ENCODE measurements at regions not wholly inside any gene's neighbourhood (a gene's known extent, or its start where the extent isn't known, plus 50 kb on each side); places are given as distances from the start of the nearest gene placed in this dataset.

DNA sequence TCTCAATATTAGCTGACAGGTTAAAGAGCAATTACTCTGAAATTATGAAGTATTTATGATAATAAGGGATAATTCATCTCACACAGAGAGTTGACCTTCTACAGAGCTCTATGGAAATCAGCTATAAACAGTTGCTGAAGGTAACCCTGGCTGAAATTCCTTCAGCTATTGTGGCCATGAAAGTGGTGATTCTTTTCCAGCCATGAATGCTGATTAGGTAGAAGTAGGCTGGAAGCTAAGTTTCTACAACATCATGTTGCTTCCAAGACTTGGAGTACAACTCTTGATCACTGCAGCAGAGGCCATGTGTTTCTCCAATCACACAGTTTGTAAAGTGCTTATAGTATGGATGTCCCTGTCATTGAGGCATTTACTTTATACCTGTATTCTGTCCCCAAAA, 2128.9 kb downstream of the MRPL39 start:
- Histone ChIP-seq H3K27ac (ENCODE audit: insufficient read depth, low read depth, low read length) (no peak overlapping the region), H3K4me1 (ENCODE audit: control insufficient read depth, extremely low read depth, insufficient read depth, low read length) (no peaks in the 10 kb centered on the region), H3K9me3 (replicated peaks; ENCODE audit: control insufficient read depth, insufficient read depth, low read length) (no peaks in the 10 kb centered on the region), H3K4me2 (ENCODE audit: insufficient read depth, low read length) (no peak overlapping the region), H3K4me3 (replicated peaks in 1 of 3; ENCODE audit: insufficient read depth in 1 of 3, low read depth in 1 of 3, low read length in 3 of 3) (no peak overlapping the region), H4K20me1 (replicated peaks; ENCODE audit: control insufficient read depth, extremely low read depth, insufficient read depth, low read length) (no peaks in the 10 kb centered on the region), H2AFZ (ENCODE audit: low read depth, low read length) (no peak overlapping the region), H3K36me3 (ENCODE audit: control insufficient read depth in 2 of 2, extremely low read depth in 1 of 2, insufficient read depth in 2 of 2, low read length in 2 of 2) (no peaks in the 10 kb centered on the region), H3K9me1 (replicated peaks; ENCODE audit: control insufficient read depth, extremely low read depth, insufficient read depth, low read length) (no peaks in the 10 kb centered on the region), H3K79me2 (ENCODE audit: control insufficient read depth, insufficient read depth, low read length) (no peaks in the 10 kb centered on the region), H3K9ac (replicated peaks; ENCODE audit: extremely low read depth, insufficient read depth, low read length) (no peak overlapping the region), H3K27me3 (ENCODE audit: control insufficient read depth in 2 of 2, insufficient read depth in 2 of 2, low read length in 2 of 2) (no peaks in the 10 kb centered on the region)
- DNase-seq (ENCODE audit: low read depth, low spot score) (no peak), FAIRE-seq (no peak)
- TF ChIP-seq, protein P1, sequence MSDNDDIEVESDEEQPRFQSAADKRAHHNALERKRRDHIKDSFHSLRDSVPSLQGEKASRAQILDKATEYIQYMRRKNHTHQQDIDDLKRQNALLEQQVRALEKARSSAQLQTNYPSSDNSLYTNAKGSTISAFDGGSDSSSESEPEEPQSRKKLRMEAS (IDR thresholded peaks at IDR 0.05; ENCODE audit: insufficient read depth, insufficient read length), result no peak
- TF ChIP-seq EZH2 (IDR thresholded peaks at IDR 0.05; ENCODE audit: borderline replicate concordance, low read depth, low read length, severe bottlenecking), result no peak
- no peak for TF ChIP-seq MYC (IDR thresholded peaks at IDR 0.05; ENCODE audit: low read depth, low read length)
- no peak for TF ChIP-seq GATA2 (IDR thresholded peaks at IDR 0.05; ENCODE audit: insufficient read depth, insufficient read length, low read depth, low read length)
- TF ChIP-seq FOS (IDR thresholded peaks at IDR 0.05; ENCODE audit: borderline replicate concordance, insufficient read depth, low read length), result no peak
- TF ChIP-seq JUN (IDR thresholded peaks at IDR 0.05; ENCODE audit: borderline replicate concordance, insufficient read depth, insufficient read length, low read depth), result no peak
- no peak for TF ChIP-seq POLR2A (IDR thresholded peaks at IDR 0.05; ENCODE audit: low read depth, low read length)
- TF ChIP-seq, protein P2, sequence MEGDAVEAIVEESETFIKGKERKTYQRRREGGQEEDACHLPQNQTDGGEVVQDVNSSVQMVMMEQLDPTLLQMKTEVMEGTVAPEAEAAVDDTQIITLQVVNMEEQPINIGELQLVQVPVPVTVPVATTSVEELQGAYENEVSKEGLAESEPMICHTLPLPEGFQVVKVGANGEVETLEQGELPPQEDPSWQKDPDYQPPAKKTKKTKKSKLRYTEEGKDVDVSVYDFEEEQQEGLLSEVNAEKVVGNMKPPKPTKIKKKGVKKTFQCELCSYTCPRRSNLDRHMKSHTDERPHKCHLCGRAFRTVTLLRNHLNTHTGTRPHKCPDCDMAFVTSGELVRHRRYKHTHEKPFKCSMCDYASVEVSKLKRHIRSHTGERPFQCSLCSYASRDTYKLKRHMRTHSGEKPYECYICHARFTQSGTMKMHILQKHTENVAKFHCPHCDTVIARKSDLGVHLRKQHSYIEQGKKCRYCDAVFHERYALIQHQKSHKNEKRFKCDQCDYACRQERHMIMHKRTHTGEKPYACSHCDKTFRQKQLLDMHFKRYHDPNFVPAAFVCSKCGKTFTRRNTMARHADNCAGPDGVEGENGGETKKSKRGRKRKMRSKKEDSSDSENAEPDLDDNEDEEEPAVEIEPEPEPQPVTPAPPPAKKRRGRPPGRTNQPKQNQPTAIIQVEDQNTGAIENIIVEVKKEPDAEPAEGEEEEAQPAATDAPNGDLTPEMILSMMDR (IDR thresholded peaks at IDR 0.05; ENCODE audit: extremely low read depth in 1 of 2, insufficient read depth in 1 of 2, low read depth in 1 of 2, low read length in 2 of 2), result no peak
- TF ChIP-seq POLR2AphosphoS5 (IDR thresholded peaks at IDR 0.05; ENCODE audit: insufficient read depth, low read depth, low read length), result no peak
- CTCF ChIA-PET, result no interaction called here
- intact Hi-C loops (cut with micrococcal nuclease) (no loop called here), dilution Hi-C loops (cut with MboI; ENCODE audit: extremely low pct_ligation_motif_present, low sequenced_read_pairs) (no loop called here)
- POLR2A ChIA-PET, result no interaction called here
- no TSS peak for BruUV-seq (replicated peaks)

Data from endothelial cell of umbilical vein (primary cell).